Hepatocyte (in vitro differentiated cells): ENCODE measurements at regions not wholly inside any gene's neighbourhood (a gene's known extent, or its start where the extent isn't known, plus 50 kb on each side); places are given as distances from the start of the nearest gene placed in this dataset.
"Not testable (repeated sequence)": the region's sequence is repeated elsewhere in the genome, so short reads cannot be mapped to it uniquely, and the experiment has no call there.

Experiments used
- DNase-seq: peaks from one replicate; pipeline ENCODE4 v3.0.0-alpha.2; 2016; ENCODE audit warnings: low spot score
- H2AFZ ChIP-seq: fragments of 200-600 bp; sonication (generic); 2 replicates; pipeline ENCODE4 v1.6.0; 2016; ENCODE audit warnings: antibody characterized with exemption, mild to moderate bottlenecking
- H3K27ac ChIP-seq: fragments of 200-600 bp; sonication (generic); 2 replicates; pipeline ENCODE4 v1.5.1; 2016; ENCODE audit warnings: mild to moderate bottlenecking
- H3K27me3 ChIP-seq: fragments of 200-600 bp; sonication (generic); 2 replicates; pipeline ENCODE4 v1.6.1; 2016
- H3K36me3 ChIP-seq: fragments of 200-600 bp; sonication (generic); replicated peaks from 2 replicates; pipeline ENCODE4 v1.5.1; 2016; ENCODE audit warnings: low read depth; ENCODE audit not compliant: insufficient read depth
- H3K4me1 ChIP-seq: fragments of 200-600 bp; sonication (generic); 2 replicates; pipeline ENCODE4 v1.5.1; 2016; ENCODE audit warnings: mild to moderate bottlenecking, moderate library complexity; ENCODE audit not compliant: insufficient read depth
- H3K4me2 ChIP-seq: fragments of 200-600 bp; sonication (generic); 2 replicates; pipeline ENCODE4 v1.6.0; 2016
- H3K4me3 ChIP-seq: fragments of 200-600 bp; sonication (generic); 2 replicates; pipeline ENCODE4 v1.5.1; 2016; ENCODE audit warnings: mild to moderate bottlenecking
- H3K79me2 ChIP-seq: fragments of 200-600 bp; sonication (generic); 2 replicates; pipeline ENCODE4 v1.6.0; 2017; ENCODE audit warnings: mild to moderate bottlenecking
- H3K9me2 ChIP-seq: fragments of 200-600 bp; sonication (generic); replicated peaks from 2 replicates; pipeline ENCODE4 v1.6.0; 2017; ENCODE audit warnings: mild to moderate bottlenecking; ENCODE audit not compliant: insufficient read depth
- H3K9me3 ChIP-seq: fragments of 200-600 bp; sonication (generic); 2 replicates; pipeline ENCODE4 v1.5.1; 2016; ENCODE audit warnings: low read depth, mild to moderate bottlenecking
- H4K20me1 ChIP-seq: fragments of 200-600 bp; sonication (generic); 2 replicates; pipeline ENCODE4 v1.6.0; 2016; ENCODE audit warnings: mild to moderate bottlenecking; ENCODE audit not compliant: insufficient read depth, poor library complexity, severe bottlenecking
- EZH2 ChIP-seq: fragments of 200-600 bp; sonication (generic); IDR thresholded peaks from 2 replicates; pipeline ENCODE4 v1.6.1; 2016; ENCODE audit warnings: antibody characterized with exemption, mild to moderate bottlenecking, borderline replicate concordance
- EZH2phosphoT487 ChIP-seq: fragments of 200-600 bp; sonication (generic); IDR thresholded peaks from one replicate; pipeline ENCODE4 v1.6.1; 2018; ENCODE audit warnings: antibody characterized with exemption, mild to moderate bottlenecking, low read depth, moderate library complexity; ENCODE audit not compliant: unreplicated experiment, severe bottlenecking
- WGBS: methylation state at CpG from one replicate; pipeline ENCODE4 v1.1.6; 2016; ENCODE audit warnings: low lambda C conversion rate; ENCODE audit errors: missing lambda C conversion rate; 5-methylcytosine and 5-hydroxymethylcytosine counted together
- TF ChIP-seq, protein P1 (sequence below): fragments of 200-600 bp; sonication (generic); IDR thresholded peaks from 2 replicates; pipeline ENCODE4 v1.5.1; 2016; ENCODE audit warnings: antibody characterized with exemption, mild to moderate bottlenecking; ENCODE audit not compliant: poor library complexity

GRCh38 chr4:189530848-189531247, 409.8 kb upstream of the FRG1 start:
- TF ChIP-seq, protein P1, sequence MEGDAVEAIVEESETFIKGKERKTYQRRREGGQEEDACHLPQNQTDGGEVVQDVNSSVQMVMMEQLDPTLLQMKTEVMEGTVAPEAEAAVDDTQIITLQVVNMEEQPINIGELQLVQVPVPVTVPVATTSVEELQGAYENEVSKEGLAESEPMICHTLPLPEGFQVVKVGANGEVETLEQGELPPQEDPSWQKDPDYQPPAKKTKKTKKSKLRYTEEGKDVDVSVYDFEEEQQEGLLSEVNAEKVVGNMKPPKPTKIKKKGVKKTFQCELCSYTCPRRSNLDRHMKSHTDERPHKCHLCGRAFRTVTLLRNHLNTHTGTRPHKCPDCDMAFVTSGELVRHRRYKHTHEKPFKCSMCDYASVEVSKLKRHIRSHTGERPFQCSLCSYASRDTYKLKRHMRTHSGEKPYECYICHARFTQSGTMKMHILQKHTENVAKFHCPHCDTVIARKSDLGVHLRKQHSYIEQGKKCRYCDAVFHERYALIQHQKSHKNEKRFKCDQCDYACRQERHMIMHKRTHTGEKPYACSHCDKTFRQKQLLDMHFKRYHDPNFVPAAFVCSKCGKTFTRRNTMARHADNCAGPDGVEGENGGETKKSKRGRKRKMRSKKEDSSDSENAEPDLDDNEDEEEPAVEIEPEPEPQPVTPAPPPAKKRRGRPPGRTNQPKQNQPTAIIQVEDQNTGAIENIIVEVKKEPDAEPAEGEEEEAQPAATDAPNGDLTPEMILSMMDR: no peak
- TF ChIP-seq EZH2 (no peak), EZH2phosphoT487 (no peak)
- no peaks in the 10 kb centered on the region for H3K9me3 ChIP-seq
- no peak overlapping the region for H3K4me2 ChIP-seq
- no peaks in the 10 kb centered on the region for H3K79me2 ChIP-seq
- no peaks in the 10 kb centered on the region for H4K20me1 ChIP-seq
- H3K9me2 ChIP-seq: no peaks in the 10 kb centered on the region
- H3K36me3 ChIP-seq: no peaks in the 10 kb centered on the region
- no peak overlapping the region for H3K4me3 ChIP-seq
- no peak overlapping the region for H3K27ac ChIP-seq
- H2AFZ ChIP-seq: no peak overlapping the region
- WGBS: 78% methylated on average over 2 of the region's 2 CpGs
- DNase-seq: no peak
- no peaks in the 10 kb centered on the region for H3K4me1 ChIP-seq
- no peaks in the 10 kb centered on the region for H3K27me3 ChIP-seq

- H4K20me1 ChIP-seq: no peaks in the 10 kb centered on the region
- no peaks in the 10 kb centered on the region for H3K4me1 ChIP-seq
- H3K9me3 ChIP-seq: no peaks in the 10 kb centered on the region
Observed at GRCh38 chr4:189533603-189534002, 407.1 kb upstream of the FRG1 start.

DNA sequence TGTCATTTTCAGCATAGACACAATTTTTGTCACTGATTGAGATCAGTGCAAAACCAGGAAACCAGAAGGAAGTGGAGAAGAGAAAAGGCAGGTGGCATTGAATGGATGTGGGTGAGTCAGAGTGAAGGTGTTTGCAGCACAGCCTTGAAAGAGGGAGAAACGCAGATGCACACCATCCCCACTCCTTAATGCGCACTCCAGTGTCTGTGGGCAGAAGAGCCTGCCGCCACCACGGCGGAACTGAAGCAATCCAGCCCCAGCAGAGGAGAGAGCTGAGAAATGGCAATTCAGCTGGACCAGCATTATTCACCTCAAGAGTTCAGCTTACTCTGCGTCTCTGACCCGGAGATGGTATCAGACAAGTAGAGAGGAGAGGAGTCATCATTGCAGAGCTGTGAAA, 393.1 kb upstream of the FRG1 start:
- H3K9me2 ChIP-seq: no peaks in the 10 kb centered on the region
- TF ChIP-seq, protein P1: no peak
- TF ChIP-seq EZH2phosphoT487 (no peak), EZH2 (no peak)
- 82% methylated on average over 7 of the region's 7 CpGs for WGBS
- H3K4me2 ChIP-seq: no peak overlapping the region
- DNase-seq: no peak
- H3K4me1 ChIP-seq: no peaks in the 10 kb centered on the region
- H3K36me3 ChIP-seq: no peaks in the 10 kb centered on the region
- no peaks in the 10 kb centered on the region for H4K20me1 ChIP-seq
- no peaks in the 10 kb centered on the region for H3K9me3 ChIP-seq
- no peaks in the 10 kb centered on the region for H3K27me3 ChIP-seq
- no peaks in the 10 kb centered on the region for H3K79me2 ChIP-seq
- H3K27ac ChIP-seq: no peak overlapping the region
- no peak overlapping the region for H3K4me3 ChIP-seq
- no peak overlapping the region for H2AFZ ChIP-seq

More at GRCh38 chr4:189533603-189534002, 407.1 kb upstream of the FRG1 start:
- Histone ChIP-seq H2AFZ (no peak overlapping the region), H3K27ac (no peak overlapping the region), H3K79me2 (no peaks in the 10 kb centered on the region), H3K27me3 (no peaks in the 10 kb centered on the region), H3K36me3 (no peaks in the 10 kb centered on the region), H3K9me2 (no peaks in the 10 kb centered on the region), H3K4me2 (no peak overlapping the region), H3K4me3 (no peak overlapping the region)
- DNase-seq: no peak
- WGBS: 91% methylated on average over 2 of the region's 2 CpGs
- no peak for TF ChIP-seq EZH2
- TF ChIP-seq EZH2phosphoT487: no peak
- TF ChIP-seq, protein P1: no peak

DNA sequence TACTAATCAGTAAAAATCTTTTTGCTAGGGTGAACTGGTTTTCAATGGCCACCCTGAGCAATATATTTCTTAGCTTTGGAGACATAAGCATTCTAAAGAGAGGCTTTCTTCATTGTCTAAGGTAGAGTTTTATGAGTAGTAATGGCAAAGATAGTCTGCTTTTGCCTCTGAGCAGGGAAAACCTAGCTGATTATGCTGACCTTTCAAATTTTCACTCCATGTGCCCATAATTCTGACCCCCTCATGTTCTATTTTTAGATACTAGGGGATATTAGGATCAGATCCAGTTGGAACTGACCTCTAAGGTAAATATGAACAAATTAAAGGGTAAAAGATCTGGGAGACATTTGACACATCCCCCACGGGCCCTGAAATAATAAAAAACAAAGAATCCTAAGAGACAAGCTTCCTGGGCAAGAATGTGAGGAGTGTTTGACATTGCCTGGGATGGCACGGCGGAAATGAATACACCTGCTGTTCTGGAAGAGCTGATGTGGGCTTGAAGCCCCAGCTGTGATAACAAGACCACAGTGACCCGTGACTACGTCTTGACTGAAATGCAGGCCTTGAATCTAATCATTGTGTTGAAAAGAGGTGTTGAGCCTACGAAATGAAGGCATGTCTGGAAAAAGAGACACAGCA, 392.1 kb upstream of the FRG1 start:
- no peak for DNase-seq
- no peak overlapping the region for H3K27ac ChIP-seq
- TF ChIP-seq EZH2 (no peak), EZH2phosphoT487 (no peak)
- TF ChIP-seq, protein P1: no peak
- 77% methylated on average over 6 of the region's 6 CpGs for WGBS
- no peaks in the 10 kb centered on the region for H3K79me2 ChIP-seq
- H4K20me1 ChIP-seq: no peaks in the 10 kb centered on the region
- no peaks in the 10 kb centered on the region for H3K9me2 ChIP-seq
- H3K27me3 ChIP-seq: no peaks in the 10 kb centered on the region
- no peak overlapping the region for H2AFZ ChIP-seq
- no peaks in the 10 kb centered on the region for H3K9me3 ChIP-seq
- H3K4me1 ChIP-seq: no peaks in the 10 kb centered on the region
- H3K36me3 ChIP-seq: no peaks in the 10 kb centered on the region
- H3K4me3 ChIP-seq: no peak overlapping the region
- no peak overlapping the region for H3K4me2 ChIP-seq

GRCh38 chr4:189551931-189552670, 388.6 kb upstream of the FRG1 start:
- not testable (repeated sequence) for H2AFZ ChIP-seq, H3K36me3 ChIP-seq, H3K9me2 ChIP-seq, H3K79me2 ChIP-seq, H3K4me2 ChIP-seq, H3K4me3 ChIP-seq, H3K4me1 ChIP-seq, H3K9me3 ChIP-seq, H3K27ac ChIP-seq, DNase-seq, H4K20me1 ChIP-seq, H3K27me3 ChIP-seq
- 88% methylated on average over 17 of the region's 17 CpGs for WGBS
